ENCODE measurements at regions not wholly inside any gene's neighbourhood (a gene's known extent, or its start where the extent isn't known, plus 50 kb on each side); places are given as distances from the start of the nearest gene placed in this dataset.

DNA sequence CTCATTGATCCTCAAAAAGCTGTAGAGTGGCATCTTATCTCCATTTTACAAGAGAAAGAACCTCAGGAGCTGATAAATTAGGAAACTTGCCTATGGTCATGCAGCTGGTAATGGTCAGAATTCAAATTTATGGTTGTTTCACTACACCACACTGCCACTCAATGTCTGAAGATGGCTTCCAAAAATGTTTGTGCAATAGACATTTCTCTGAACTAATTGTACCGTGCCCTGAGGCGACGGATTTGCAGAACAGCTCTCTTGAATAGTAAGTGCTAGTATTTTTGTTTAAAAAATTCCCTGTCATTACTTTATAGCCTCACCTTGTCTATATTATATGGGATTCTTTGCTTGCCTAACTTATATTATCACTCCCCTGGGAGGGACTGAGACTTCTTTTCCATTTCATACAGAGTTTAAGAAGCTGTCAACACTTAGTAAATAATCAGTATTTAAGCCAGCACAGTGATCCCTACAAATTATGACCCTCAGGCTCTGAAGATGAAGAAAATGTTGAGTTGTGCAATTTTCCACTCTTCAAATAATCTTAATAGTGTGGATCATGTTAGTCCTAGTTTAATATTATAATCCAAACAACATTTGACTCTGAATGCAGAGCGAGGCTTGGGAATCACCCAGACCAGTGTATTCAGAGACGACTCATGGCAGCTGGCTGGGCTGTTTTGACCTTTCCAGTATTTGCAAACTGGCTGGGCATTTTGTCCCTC lies 346.6 kb downstream of the PTEN start:
- no peak for DNase-seq

GRCh38 chr10:88211230-88211629 lies 347.8 kb downstream of the PTEN start:
- no peak for DNase-seq

DNA sequence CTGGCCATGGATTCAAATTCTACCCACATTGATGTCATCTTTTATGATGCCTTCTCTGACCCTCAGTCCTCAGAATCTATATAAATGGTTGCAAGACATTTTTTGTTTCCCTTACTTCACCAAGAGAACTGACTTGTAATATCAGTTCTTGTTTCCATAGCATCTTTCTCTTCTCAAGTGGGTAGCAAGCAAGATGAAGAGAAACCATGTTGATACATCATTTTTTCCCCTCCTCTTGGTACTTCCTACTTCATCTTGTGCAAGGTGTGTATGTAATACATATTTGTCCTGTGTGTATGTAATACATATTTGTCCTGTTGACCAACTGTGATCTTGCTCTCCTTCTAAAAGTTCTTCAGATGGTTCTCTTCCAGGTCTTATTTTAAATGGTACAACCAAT lies 348.6 kb downstream of the PTEN start:
- no peak for DNase-seq

DNA sequence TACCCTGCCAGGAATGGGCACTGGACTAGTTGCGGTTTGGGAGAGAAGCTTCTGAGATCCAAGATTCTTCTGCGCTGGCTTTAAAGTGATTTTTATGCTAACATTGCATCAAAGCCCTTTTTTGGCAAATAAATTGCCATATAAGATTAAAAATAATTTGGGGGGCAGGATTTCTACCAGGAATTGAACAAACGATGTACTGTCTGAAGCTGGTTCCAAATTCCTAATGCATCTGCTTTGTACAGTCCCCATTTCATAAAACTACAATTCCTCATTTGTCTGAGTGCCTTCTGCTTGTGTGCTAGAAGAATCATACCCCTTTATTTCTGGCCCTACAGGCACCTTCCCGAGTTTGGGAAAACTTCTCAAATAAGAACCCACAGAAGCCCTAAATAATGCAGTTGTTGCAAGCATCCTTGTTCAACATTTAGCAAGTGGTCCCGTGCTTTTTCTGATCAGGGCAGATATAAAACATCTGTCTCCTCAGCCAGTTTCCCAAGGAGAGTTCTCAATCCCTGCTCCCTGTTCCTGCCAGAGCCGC lies 349.7 kb downstream of the PTEN start:
- DNase-seq = no peak

DNA sequence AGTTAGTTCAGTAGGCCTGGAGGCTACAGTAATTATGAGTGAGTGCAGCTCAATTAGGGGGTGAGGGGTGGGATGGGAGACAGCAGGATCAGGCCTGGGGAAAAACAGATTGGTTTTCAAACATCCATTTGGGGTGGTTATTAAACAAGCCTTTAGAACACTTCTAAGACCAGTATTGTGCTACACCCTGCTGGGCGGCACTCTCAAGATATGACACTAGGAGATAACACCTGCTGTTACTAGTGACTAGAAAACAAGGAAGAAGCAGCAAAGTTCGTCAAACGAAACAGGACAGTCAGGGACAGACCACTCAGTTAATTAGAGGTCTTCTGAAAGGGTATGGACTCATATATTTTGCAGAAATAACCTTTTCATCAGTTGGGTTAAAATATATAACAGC lies 353.6 kb downstream of the PTEN start:
- DNase-seq = no peak

GRCh38 chr10:88218362-88218761 lies 354.9 kb downstream of the PTEN start:
- DNase-seq = no peak

GRCh38 chr10:88219753-88220152 lies 356.3 kb downstream of the PTEN start:
- no peak for DNase-seq

GRCh38 chr10:88221010-88221973 lies 357.9 kb downstream of the PTEN start:
- no peak for DNase-seq

DNA sequence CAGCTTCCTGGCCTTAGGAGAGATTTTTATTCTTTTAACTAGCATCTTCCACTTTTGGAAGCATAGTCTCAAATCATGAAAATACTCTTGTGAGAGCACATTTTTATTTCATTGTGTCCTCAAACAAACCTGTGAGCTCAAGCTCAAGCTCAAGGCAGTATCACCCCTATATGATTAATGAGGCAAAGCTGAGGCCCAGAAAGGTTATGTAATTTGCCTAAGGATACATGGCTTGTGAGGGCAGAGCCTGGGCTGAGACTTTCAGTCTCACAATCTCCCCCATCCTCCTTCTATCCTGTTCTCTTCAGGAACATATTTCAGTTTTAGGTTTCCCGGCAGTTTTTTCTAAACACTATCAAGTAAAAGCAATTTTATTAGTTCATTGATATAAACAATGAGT lies 359.5 kb downstream of the PTEN start:
- no peak for DNase-seq
